PC-9 (cell line): ENCODE measurements at regions not wholly inside any gene's neighbourhood (a gene's known extent, or its start where the extent isn't known, plus 50 kb on each side); places are given as distances from the start of the nearest gene placed in this dataset.
"Not testable (repeated sequence)": the region's sequence is repeated elsewhere in the genome, so short reads cannot be mapped to it uniquely, and the experiment has no call there.

Experiments
- CTCF ChIP-seq: fragments of 200-600 bp; sonication (generic); conservative IDR thresholded peaks from 2 replicates; pipeline ENCODE4 v1.6.1; 2017; ENCODE audit warnings: mixed run types, antibody characterized with exemption, mild to moderate bottlenecking, moderate library complexity
- EZH2 ChIP-seq: fragments of 200-600 bp; sonication (generic); IDR thresholded peaks from 2 replicates; pipeline ENCODE4 v1.8.0; 2017; ENCODE audit warnings: antibody characterized with exemption, low read depth

- not testable (repeated sequence) for TF ChIP-seq CTCF, EZH2
These were observed 233.7 kb downstream of the CEP170 start for GRCh38 chr1:243021365-243021764.
